Activated naive CD4-positive, alpha-beta T cell treated with anti-CD3 and anti-CD28 coated beads for 36 hours (primary cell): ENCODE measurements at regions not wholly inside any gene's neighbourhood (a gene's known extent, or its start where the extent isn't known, plus 50 kb on each side); places are given as distances from the start of the nearest gene placed in this dataset.

Experiments used
- CTCF ChIA-PET: fragments of 350-600 bp; sonication (Branson Sonifier 250); formaldehyde crosslinking; loops from one replicate; lab custom pipeline; 2021; ENCODE audit warnings: antibody characterized with exemption; lab: Charles Lee
- DNase-seq: peaks from one replicate; pipeline ENCODE4 v3.0.0-alpha.2; 2020
- H3K27ac Mint-ChIP-seq: one replicate; pipeline ENCODE4 v1.8.0; 2021; ENCODE audit warnings: mild to moderate bottlenecking, mixed read lengths
- H3K27me3 Mint-ChIP-seq: one replicate; pipeline ENCODE4 v1.8.0; 2021; ENCODE audit warnings: low read depth, mixed read lengths
- H3K36me3 Mint-ChIP-seq: one replicate; pipeline ENCODE4 v1.8.0; 2021; ENCODE audit warnings: low read depth, mixed read lengths
- H3K4me1 Mint-ChIP-seq: one replicate; pipeline ENCODE4 v1.8.0; 2021; ENCODE audit warnings: low read depth, mixed read lengths
- H3K4me3 Mint-ChIP-seq: one replicate; pipeline ENCODE4 v1.8.0; 2021; ENCODE audit warnings: mild to moderate bottlenecking, moderate library complexity, mixed read lengths
- H3K9me3 Mint-ChIP-seq: one replicate; pipeline ENCODE4 v1.8.0; 2021; ENCODE audit warnings: mixed read lengths
- intact Hi-C: fragments of 100-400 bp; cut with micrococcal nuclease; formaldehyde crosslinking; loops from one replicate; pipeline ENCODE4 v1.15.1; 2023

DNA sequence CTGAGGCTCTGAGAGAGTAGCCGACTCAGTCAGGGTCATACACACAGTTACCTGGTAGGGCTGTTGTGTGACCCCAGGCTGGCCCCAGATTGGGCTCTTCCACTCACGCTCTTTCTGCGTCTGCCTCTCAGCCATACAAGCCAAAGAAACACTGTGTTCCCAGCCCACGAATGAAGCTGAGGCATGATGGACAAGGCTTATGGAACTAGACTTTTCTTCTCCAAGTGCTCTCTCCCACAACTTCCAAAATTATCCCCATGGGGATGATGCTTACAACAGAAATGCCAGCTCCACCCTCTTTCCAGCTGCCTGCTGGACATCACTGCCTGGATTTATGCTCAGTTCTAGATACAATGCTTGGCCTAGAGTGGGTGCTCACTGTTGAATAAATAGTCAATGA lies 102.8 kb upstream of the JUN start:
- Mint-ChIP-seq H3K36me3 (no peaks in the 10 kb centered on the region), H3K27me3 (no peaks in the 10 kb centered on the region), H3K4me3 (no peak overlapping the region), H3K4me1 (peaks cover 43% of the 10 kb centered on the region), H3K9me3 (no peaks in the 10 kb centered on the region), H3K27ac (no peak overlapping the region)
- CTCF ChIA-PET = no interaction called here
- intact Hi-C loops = loop anchor here (1.0 kb wide), 3 partner anchors 17 to 102 kb away; partner anchors contain the start of gene JUN
- DNase-seq = no peak

DNA sequence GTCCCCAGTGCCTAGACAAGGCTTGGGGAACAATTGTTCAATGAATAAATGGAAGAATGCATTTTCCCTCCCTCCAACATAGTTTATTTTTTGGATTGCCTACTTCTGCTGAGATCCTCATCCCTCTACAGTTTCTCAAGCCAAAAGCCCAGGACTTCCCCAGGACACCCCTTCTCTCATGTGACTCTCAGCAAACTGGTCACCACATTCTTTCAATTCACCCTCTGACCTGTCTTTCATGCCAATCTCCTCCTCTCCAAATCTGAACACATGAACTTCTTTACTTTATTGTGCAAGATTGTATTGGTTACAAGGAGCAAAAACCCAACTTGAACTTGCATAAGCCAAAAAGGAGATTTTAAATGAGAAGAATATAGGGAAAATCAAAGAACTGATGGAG lies 103.2 kb upstream of the JUN start:
- peaks cover 43% of the 10 kb centered on the region for H3K4me1 Mint-ChIP-seq

GRCh38 chr1:58888833-58889232 lies 105.0 kb upstream of the JUN start:
- Mint-ChIP-seq H3K36me3 (no peaks in the 10 kb centered on the region), H3K27ac (no peak overlapping the region), H3K4me3 (no peak overlapping the region), H3K27me3 (no peaks in the 10 kb centered on the region), H3K9me3 (no peaks in the 10 kb centered on the region), H3K4me1 (peaks cover 38% of the 10 kb centered on the region)
- CTCF ChIA-PET = no interaction called here
- no peak for DNase-seq
- intact Hi-C loops = no loop called here

More for the DNA sequence above, 103.2 kb upstream of the JUN start:
- H3K27me3 Mint-ChIP-seq = no peaks in the 10 kb centered on the region
- no peaks in the 10 kb centered on the region for H3K36me3 Mint-ChIP-seq
- CTCF ChIA-PET = no interaction called here
- H3K9me3 Mint-ChIP-seq = no peaks in the 10 kb centered on the region
- intact Hi-C loops = no loop called here
- H3K4me3 Mint-ChIP-seq = no peak overlapping the region
- no peak for DNase-seq
- H3K27ac Mint-ChIP-seq = no peak overlapping the region

DNA sequence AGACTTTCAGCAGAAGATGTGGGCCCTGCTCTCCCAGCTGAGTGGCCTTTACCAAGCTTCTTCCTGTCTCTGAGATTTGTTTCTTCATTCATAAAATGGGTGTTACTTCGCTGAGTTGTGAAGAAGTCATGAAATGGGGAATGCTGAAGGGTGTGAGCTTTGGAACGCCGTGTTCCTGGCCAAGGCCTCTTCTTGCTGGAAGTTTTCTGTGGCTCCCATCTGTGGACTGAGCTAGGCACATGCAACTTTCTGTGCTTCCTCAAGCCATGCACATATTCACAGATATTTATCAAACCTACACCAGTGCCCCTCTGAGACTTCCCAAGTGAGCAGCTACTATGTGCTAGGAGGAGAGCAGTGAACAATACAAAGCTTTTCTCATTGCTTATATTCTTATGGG lies 106.3 kb upstream of the JUN start:
- H3K27me3 Mint-ChIP-seq = no peaks in the 10 kb centered on the region
- H3K27ac Mint-ChIP-seq = no peak overlapping the region
- peaks cover 32% of the 10 kb centered on the region for H3K4me1 Mint-ChIP-seq
- intact Hi-C loops = no loop called here
- H3K9me3 Mint-ChIP-seq = no peaks in the 10 kb centered on the region
- H3K4me3 Mint-ChIP-seq = no peak overlapping the region
- no peak for DNase-seq
- H3K36me3 Mint-ChIP-seq = no peaks in the 10 kb centered on the region
- CTCF ChIA-PET = interaction anchor here (0.6 to 0.7 kb wide), 2 partner anchors 79 to 205 kb away, joined by 3 to 4 read pairs; no protein-coding TSS in a partner anchor

DNA sequence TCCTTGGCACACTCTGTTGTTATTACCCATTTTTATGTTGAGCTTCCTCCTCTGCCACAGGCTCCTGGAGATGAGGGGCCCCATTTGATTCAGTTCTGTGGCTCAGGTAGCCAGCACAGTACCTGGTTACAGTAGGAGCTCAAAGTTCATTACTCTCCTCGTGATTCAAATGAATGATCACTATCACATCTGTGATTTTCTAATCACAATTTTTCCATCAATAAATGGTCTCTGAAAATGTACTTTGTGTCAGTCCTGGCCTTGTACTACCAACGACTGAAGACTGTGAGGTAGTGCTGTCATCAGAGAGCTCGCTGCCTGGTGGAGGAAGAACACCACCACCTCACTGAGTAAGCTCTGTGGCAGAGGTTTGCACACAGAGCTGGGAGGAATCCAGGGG lies 106.8 kb upstream of the JUN start:
- H3K9me3 Mint-ChIP-seq = no peaks in the 10 kb centered on the region
- H3K27ac Mint-ChIP-seq = no peak overlapping the region
- no peak overlapping the region for H3K4me3 Mint-ChIP-seq
- CTCF ChIA-PET = interaction anchor here (0.6 to 0.7 kb wide), 4 partner anchors 78 to 715 kb away, joined by 3 to 4 read pairs (median 3); no protein-coding TSS in a partner anchor
- no peaks in the 10 kb centered on the region for H3K27me3 Mint-ChIP-seq
- peaks cover 27% of the 10 kb centered on the region for H3K4me1 Mint-ChIP-seq
- no peak for DNase-seq
- no peaks in the 10 kb centered on the region for H3K36me3 Mint-ChIP-seq
- intact Hi-C loops = no loop called here

DNA sequence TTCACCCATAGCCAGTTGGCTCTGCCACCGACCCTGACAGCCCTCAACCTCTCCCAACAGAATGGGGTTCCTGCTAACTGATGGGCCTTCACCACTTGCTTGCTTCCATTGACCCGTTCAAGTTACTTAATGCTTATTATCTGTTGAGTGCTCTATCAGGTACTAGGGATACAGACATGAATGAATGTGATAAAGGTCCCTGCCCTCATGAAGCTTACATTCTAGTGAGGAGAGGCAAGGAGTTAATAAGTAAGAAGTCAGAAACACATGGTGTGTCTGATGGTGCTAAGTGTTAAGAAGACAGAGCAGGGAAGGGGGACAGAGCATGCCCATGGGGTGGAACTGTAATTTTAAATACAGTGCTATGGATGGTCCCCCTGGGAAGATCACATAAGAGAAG lies 107.5 kb upstream of the JUN start:
- CTCF ChIA-PET = interaction anchor here (0.6 to 1.3 kb wide), 3 partner anchors 9 to 715 kb away, joined by 3 to 4 read pairs (median 3); no protein-coding TSS in a partner anchor
- DNase-seq = no peak
- no peak overlapping the region for H3K4me3 Mint-ChIP-seq
- H3K36me3 Mint-ChIP-seq = no peaks in the 10 kb centered on the region
- no peaks in the 10 kb centered on the region for H3K27me3 Mint-ChIP-seq
- no peak overlapping the region for H3K27ac Mint-ChIP-seq
- intact Hi-C loops = no loop called here
- H3K4me1 Mint-ChIP-seq = peaks cover 19% of the 10 kb centered on the region
- no peaks in the 10 kb centered on the region for H3K9me3 Mint-ChIP-seq

DNA sequence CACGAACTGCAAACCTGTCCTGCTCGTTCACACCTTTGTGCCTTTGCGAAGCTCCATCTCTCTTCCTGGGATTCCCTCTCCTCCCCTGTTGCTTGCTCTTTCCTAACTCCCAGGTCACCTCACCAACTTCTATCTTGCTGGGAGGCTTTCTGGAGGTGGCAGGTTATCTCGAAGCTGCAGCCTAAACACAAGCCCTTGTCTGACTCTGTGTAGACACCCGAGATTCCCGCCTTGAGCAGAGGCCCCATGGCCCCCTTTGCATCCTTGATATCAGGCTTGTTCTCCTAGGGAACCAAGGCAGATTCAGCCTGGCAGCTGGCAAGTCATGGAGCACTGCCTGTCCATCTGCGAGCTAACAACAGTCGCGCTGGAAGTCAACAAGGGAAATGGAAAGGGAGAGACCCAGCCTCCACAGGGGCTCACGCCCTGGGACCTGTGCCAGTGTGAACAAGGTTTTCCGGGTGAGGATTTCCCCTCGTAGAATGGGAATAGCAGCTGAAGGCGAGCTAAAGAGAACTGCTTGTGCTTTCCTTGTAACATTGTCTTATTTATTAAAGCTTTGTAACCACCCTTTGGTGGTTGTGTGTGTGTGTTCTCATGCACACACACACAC lies 109.5 kb upstream of the JUN start:
- Mint-ChIP-seq H3K4me1 (peaks cover 9% of the 10 kb centered on the region), H3K36me3 (no peaks in the 10 kb centered on the region), H3K9me3 (no peaks in the 10 kb centered on the region), H3K4me3 (no peak overlapping the region), H3K27me3 (no peaks in the 10 kb centered on the region), H3K27ac (no peak overlapping the region)
- CTCF ChIA-PET = no interaction called here
- intact Hi-C loops = no loop called here
- DNase-seq = no peak

DNA sequence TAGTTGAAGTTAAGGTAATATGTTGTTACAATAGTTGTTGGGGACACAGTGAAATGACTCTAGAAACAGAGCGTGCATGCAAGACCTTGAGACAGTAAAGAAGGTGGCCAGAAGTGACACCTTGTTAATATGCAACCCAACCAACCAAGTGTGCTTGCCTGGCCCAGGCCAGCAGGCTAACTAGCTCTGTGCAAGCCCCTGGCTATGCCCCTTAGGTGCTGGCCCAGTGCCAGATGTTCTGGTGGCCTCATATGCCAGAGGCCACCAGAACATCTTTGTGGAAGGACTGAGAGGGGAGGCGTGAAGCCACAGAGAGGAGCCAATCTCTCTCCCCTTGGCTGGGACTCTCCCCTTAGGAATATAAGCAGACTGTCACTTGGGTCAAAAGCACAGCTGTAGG lies 111.2 kb upstream of the JUN start:
- CTCF ChIA-PET = interaction anchor here (0.6 kb wide), 1 partner anchor 56 kb away, joined by 3 read pairs; no protein-coding TSS in a partner anchor
- Mint-ChIP-seq H3K4me3 (no peak overlapping the region), H3K9me3 (no peaks in the 10 kb centered on the region)

DNA sequence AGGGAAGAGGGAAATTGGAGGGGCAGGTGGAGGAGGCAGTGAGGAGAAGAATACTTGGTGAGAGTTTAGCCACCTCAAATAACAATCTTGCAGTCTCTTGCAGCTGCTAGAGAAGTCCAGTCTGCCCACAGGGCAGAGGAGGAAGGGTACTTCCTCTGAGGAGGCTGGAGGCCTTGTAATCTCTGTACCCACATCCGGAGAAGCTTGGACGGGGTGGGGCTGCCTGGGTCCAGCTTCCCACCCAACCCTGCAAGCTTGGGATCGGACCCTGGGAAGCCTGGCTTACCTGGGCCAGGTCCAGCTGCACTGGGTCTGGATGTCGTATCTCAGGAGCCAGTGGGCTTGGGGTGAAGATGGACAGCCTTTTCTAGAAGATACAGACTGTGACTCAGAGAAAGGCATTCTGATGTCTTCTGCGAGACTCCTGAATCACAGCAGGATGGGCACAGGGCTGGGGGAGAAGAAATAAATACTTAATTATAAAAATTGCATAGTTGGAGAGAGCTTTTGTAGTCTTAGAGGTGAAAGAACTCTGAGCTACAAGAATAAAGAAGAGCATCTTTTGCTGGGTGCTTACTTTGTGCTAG lies 111.8 kb upstream of the JUN start:
- no peak overlapping the region for H3K4me3 Mint-ChIP-seq
- no peak for DNase-seq
- intact Hi-C loops = no loop called here
- no peaks in the 10 kb centered on the region for H3K9me3 Mint-ChIP-seq
- no peaks in the 10 kb centered on the region for H3K4me1 Mint-ChIP-seq
- no peaks in the 10 kb centered on the region for H3K27me3 Mint-ChIP-seq
- CTCF ChIA-PET = interaction anchor here (0.6 kb wide), 1 partner anchor 57 kb away, joined by 3 read pairs; no protein-coding TSS in a partner anchor
- no peak overlapping the region for H3K27ac Mint-ChIP-seq
- H3K36me3 Mint-ChIP-seq = no peaks in the 10 kb centered on the region

More for the DNA sequence above, 111.2 kb upstream of the JUN start:
- Mint-ChIP-seq H3K27me3 (no peaks in the 10 kb centered on the region), H3K4me1 (peaks cover 1% of the 10 kb centered on the region), H3K27ac (no peak overlapping the region), H3K36me3 (no peaks in the 10 kb centered on the region)
- intact Hi-C loops = no loop called here
- DNase-seq = no peak

GRCh38 chr1:58896246-58897183 lies 112.7 kb upstream of the JUN start:
- CTCF ChIA-PET = interaction anchor here (0.6 kb wide), 1 partner anchor 154 kb away, joined by 3 read pairs; no protein-coding TSS in a partner anchor
- Mint-ChIP-seq H3K27me3 (no peaks in the 10 kb centered on the region), H3K4me1 (no peaks in the 10 kb centered on the region), H3K36me3 (no peaks in the 10 kb centered on the region), H3K9me3 (no peaks in the 10 kb centered on the region), H3K4me3 (no peak overlapping the region), H3K27ac (no peak overlapping the region)
- intact Hi-C loops = no loop called here
- DNase-seq = no peak

DNA sequence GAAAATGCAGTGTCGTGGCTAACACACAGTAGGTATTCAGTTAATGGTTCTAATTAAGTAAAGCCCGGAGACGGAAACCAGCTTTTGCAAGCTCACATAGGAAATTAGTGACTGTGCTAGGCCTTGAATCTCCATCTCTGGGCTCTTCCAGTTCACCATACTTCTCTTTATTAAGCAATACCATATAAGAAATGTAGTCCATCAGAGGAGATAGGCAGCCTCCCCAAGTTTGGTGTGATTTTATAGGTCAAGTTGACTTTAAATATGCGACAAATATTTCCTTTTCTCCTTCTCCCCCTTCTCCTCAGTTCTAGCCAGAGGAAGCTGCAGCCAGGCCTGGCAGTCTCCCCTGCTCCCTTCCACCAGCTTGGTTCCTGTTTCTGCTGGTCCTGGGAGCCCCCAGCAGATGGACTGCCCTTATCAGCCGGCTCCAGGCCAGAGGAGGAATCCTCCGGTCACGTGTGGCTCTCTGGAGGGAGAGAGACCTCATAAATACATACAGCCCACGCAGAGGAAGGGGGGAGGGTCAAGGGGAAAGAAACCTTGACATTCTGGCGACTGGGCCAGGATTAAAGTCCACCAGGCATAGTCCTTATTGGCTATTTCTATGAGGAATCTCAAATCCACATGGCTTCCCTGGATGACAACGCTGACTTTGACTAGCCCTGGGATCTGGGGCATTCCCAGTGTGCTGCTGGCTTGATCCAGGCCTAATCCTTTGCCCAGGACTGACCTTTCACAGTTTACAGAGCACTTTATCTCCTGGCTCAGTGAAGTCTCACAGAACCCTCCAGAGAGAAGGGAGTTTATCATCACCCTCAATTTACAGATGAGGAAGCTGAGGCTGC lies 115.1 kb upstream of the JUN start:
- Mint-ChIP-seq H3K27ac (no peak overlapping the region), H3K9me3 (no peaks in the 10 kb centered on the region), H3K27me3 (no peaks in the 10 kb centered on the region), H3K36me3 (no peaks in the 10 kb centered on the region), H3K4me3 (no peak overlapping the region), H3K4me1 (peaks cover 6% of the 10 kb centered on the region)
- intact Hi-C loops = no loop called here
- CTCF ChIA-PET = no interaction called here
- no peak for DNase-seq
